GM19468 (cell line): ENCODE measurements at regions not wholly inside any gene's neighbourhood (a gene's known extent, or its start where the extent isn't known, plus 50 kb on each side); places are given as distances from the start of the nearest gene placed in this dataset.
"Not testable (repeated sequence)": the region's sequence is repeated elsewhere in the genome, so short reads cannot be mapped to it uniquely, and the experiment has no call there.

Experiments
- ATAC-seq: cut with Tn5 transposase; IDR thresholded peaks from one replicate; pipeline ENCODE4 v1.9.1; 2021; ENCODE audit warnings: mild to moderate bottlenecking, moderate library complexity, moderate number of reproducible peaks; ENCODE audit not compliant: unreplicated experiment; ENCODE audit errors: extremely low read depth

DNA sequence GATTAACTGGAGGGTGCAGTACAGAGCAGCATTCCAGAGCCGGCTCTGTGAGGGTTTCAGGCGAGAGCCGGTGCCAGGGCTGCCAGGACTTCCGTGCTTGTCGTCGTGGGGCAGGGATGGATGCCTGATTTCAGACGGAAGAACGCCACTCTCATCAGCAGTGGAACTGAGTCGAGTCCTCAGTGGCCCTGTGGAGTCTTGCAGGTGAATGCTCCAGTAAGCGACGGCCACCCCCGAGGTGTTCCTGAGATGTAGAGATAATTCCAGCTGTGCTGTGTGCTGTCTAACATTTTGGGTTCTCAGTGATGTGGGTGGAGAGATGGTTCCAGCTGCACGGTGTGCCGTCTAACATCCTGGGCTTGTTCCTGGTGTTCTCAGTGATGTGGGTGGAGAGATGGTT is 103.1 kb upstream of the ALKAL2 start:
- ATAC-seq = no peak

DNA sequence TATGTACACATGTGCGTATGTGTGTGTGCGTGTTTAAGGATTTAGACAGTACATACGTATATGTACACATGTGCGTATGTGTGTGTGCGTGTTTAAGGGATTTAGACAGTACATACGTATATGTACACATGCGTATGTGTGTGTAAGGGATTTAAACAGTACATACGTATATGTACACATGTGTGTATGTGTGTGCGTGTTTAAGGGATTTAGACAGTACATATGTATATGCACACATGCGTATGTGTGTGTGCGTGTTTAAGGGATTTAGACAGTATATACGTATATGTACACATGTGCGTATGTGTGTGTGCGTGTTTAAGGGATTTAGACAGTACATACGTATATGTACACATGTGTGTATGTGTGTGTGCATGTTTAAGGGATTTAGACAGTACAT is 102.1 kb upstream of the ALKAL2 start:
- not testable (repeated sequence) for ATAC-seq

DNA sequence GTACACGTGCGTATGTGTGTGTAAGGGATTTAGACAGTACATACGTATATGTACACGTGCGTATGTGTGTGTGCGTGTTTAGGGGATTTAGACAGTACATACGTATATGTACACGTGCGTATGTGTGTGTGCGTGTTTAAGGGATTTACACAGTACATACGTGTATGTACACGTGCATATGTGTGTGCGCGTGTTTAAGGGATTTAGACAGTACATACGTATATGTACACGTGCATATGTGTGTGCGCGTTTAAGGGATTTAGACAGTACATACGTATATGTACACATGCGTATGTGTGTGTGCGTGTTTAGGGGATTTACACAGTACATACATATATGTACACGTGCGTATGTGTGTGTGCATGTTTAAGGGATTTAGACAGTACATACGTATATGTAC is 100.9 kb upstream of the ALKAL2 start:
- not testable (repeated sequence) for ATAC-seq

- no peak for ATAC-seq
These were observed 100.1 kb upstream of the ALKAL2 start for GRCh38 chr2:387980-388421.

DNA sequence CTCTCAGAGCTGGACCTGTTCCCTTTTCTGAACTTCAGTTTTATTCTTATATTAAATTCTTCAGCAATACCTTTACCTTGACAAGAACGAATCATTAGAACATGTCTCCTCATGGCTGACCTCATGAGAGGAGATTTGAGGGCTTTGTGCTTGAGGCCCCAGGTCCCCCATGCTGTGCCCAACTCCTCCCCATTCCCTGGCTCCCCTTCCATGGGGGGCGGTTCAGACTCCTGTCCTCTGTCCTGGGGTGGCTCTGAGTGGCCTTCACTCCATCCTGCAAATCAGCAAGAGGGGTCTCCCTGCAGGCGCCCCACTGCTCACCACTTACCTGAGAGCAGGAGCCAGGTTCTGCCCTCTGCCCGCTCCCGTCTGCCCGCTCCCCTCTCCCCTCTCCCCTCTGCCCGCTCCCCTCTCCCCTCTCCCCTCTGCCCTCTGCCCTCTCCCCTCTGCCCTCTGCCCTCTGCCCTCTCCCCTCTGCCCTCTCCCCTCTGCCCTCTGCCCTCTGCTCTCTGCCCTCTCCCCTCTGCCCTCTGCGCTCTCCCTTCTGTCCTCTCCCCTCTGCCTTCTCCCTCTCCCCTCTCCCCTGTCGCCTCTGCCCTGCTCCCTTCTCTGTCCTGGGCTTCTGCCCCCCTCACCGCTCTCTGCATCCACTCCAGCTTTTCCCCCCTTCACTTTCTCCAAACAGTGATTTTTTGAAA is 98.7 kb upstream of the ALKAL2 start:
- ATAC-seq = no peak

DNA sequence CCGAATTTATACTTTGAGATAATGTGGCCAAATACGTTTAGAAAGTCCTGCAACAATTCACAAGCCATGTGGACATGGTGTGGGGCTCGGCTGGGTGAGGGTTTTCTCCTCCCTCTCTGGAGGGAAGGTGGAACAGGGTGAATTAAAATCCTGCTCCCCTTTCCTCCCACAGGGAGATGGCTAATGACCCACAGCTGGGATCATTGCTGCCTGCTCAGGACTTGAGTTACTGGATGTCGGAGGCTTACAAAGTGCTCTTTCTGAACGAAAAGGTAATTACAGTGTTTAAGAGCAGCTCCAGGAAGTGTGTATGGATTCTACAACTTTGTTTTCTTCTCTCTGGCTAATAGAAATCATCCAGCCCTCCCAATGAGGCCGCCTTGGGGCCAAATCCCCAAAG is 97.9 kb upstream of the ALKAL2 start:
- ATAC-seq = no peak

DNA sequence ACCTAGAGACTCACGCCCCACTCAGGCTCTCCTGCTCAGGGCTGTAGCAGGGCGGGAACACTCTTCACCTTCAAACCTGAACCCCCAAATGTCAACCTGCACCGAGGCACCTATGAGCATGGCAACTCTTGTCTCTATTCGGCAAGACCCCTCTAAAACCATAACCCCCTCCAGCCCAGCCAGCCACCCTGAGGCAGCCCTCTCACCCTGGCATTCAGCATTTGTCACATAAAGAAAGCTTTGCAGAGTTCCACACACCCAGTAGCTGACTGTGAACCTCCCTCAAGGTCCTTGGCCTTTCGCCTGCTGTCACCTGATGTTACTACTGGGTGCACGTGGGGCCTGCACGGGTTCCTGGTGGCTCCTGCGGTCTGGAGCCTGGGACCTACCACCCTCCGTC is 97.2 kb upstream of the ALKAL2 start:
- no peak for ATAC-seq

DNA sequence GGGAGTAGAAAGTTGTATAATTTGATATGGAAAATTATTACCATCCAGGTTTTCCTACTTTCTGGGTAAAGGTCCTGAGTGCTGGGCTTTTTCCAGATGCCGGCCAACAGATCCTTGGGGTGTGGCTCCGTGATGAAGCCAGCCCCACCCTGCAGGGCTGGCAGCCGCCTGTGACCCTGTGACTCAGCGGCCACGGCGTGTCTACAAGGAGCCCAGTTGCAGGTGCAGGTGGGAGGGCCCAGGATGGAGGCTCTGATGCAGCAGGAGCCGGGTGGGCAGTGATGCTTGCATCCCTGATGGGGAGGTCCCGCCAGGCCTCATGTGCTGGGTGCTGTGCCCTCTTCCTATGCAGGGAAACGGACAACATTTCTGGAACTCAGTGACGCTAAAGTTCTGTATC is 96.0 kb upstream of the ALKAL2 start:
- ATAC-seq = no peak

GRCh38 chr2:383178-383577 is 95.3 kb upstream of the ALKAL2 start:
- ATAC-seq = no peak

GRCh38 chr2:382728-383022 is 94.8 kb upstream of the ALKAL2 start:
- ATAC-seq = no peak

GRCh38 chr2:381941-382727 is 94.2 kb upstream of the ALKAL2 start:
- ATAC-seq = no peak

DNA sequence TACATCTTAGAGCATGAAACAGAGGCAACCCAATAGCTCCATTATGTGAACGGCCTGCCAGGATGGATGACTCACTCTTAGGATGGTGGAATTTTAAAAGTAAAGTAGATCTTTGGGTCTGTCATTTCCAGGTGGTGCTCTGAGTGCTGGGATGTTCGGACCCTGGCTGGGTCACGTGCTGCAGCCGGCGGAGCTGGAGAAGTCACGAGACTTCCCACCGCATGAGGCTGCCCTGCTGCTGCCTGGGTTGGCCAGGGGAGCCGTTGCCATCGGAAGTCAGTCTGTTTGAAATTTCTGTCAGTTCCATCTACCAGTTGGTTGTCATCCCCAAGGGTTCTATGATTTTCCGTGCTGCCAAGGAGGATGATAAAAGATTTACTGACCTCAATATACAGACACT is 93.3 kb upstream of the ALKAL2 start:
- ATAC-seq = no peak

DNA sequence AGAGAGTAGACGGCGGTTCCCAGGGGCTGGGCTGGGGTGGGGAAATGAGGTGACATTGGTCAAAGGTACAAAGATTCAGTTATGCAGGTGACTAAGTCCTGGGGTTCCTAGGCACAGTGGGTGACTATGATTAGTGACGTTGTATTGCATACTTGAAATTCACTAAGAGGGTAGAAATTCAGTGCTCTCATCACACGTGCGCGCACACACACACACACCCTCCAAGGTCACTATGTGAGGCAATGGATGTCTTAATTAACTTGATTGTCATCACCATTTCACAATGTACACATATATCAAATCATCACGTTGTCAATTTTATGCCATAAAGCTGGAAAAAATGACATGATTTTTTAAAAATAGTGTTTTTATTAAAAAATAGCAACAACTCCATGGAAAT is 92.9 kb upstream of the ALKAL2 start:
- no peak for ATAC-seq

DNA sequence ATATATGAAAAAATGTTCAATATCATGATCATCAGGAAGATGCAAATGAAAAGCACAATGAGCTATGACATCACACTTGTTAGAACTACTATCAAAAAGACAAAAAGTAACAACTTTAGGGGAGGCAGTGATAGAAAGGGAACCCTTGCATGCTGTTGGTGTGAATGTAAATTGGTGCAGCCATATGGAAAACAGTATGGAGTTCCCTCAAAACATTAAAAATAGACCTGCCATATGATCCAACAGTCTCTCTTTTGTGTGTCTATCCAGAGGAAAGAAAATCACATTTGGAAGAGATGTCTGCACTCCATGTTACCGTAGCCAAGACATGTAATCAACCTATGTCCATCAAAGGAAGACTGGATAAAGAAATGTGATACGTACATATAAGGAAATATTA is 92.3 kb upstream of the ALKAL2 start:
- no peak for ATAC-seq

DNA sequence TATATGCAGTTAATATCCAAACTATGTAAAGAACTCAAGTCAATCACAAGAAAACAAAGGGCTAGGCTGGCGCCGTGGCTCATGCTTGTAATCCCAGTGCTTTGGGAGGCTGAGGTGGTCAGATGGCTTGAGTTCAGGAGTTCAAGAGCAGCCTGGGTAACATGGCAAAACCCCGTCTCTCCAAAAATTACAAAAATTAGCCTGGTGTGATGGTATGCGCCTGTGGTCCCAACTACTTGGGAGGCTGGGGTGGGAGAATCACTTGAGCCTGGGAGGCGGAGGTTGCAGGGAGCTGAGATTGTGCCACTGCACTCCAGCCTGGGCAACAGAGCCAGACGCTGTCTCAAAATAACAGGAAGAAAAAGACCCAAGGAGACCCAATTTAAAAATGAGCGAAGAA is 91.9 kb upstream of the ALKAL2 start:
- ATAC-seq = no peak

DNA sequence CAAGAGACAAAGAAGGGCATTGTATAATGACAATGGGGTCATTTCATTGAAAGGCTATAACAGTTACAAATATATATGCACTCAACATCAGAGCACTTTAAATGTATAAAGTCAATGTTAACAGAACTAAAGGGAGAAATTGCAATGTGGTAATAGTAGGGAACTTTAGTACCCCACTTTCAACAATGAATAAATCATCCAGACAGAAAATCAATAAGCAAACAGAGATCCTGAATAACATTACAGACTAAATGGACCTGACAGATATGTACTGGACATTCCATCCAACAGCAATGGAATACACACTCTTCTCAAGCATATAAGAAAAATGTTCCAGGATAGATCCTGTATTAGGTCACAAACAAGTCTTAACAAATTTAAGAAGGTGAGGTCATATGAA is 90.5 kb upstream of the ALKAL2 start:
- no peak for ATAC-seq

- no peak for ATAC-seq
These were observed 89.5 kb upstream of the ALKAL2 start for GRCh38 chr2:377414-377813.

DNA sequence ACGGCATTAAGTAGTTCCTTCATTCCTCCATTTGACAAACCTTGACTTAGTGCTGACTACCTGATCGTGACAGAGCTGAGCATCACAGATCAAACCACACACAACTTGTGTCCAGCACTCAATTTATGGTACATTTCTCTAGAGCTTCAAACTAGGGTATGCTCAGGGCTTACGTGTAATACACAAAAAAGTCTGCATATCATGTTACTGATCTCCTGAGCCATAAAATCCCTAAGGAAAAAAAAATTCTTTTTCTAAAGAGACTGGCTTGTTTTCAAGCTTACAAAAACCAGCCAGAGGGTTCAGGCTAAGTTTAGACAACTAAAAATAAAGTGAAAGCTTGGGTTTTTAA is 88.0 kb upstream of the ALKAL2 start:
- no peak for ATAC-seq

DNA sequence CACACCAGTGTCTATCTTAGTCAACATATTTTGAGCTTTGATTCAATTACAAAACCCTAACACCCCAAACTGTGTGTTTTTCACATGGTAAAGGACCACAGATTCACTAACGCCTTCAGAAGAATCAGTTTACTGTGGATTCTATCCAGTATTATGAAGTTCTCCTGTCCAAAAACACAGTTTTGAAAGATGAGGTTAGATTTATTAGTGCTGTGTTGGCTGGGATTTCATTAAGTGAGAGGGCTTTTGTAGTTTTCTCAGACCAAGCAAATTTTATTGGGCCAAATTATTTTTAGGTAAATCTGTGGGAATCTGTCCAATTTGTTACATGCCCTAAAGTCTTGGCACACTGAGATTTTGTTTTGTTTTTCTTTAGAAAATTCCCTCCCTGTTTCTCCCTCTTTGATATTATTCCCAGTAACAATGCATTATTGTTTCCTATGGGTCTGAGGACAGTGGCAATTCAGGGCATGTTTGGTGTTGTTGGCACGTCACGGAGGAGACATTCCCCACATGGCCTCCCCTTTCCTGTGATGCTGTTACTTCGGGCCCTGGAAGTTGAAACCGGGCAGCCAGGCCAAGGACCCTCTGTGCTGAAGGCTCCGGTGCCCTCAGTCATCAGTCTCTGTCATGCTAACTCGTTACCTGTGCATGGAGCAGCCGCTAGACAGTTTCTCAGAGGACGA is 87.5 kb upstream of the ALKAL2 start:
- no peak for ATAC-seq

DNA sequence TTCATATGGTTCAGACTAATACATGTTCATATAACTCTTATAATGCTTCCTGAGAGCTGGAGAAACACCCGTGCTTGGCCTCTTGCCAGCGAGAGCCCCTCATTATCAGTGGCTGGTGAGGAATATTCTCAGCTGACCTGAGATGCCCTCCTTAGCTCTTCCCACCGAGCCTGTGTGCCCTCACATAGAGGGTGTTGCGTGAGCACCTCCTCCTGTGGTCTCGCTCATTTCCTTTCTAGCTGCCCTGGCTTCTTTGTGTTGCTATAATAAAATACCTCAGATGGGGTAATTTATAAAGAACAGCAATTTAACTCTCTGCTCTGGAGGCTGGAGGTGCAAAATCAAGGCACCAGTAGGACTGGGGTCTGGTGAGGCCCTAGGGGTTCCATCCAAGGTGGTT is 80.5 kb upstream of the ALKAL2 start:
- ATAC-seq = no peak

GRCh38 chr2:367246-367645 is 79.4 kb upstream of the ALKAL2 start:
- no peak for ATAC-seq

DNA sequence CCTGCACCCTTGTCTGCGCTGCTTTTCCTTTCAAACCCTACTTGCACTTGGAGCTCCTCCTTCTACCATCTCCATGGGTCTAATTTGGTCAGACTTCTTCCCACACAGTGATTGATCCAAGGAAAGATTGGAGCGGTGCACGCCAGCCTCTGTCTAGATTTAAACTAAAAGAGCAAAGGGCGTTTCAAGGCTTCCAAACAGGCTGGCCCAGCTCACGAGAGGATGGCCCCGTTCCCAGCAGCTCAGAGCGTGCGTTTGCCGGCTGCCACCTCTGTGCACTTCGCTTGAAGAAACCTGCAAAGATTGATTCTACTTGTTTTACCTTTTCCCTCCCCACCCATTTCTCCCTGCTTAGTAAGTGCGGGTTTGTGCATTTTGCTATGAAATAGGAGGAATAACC is 78.8 kb upstream of the ALKAL2 start:
- no peak for ATAC-seq
